ENCODE measurements at regions not wholly inside any gene's neighbourhood (a gene's known extent, or its start where the extent isn't known, plus 50 kb on each side); places are given as distances from the start of the nearest gene placed in this dataset.
"Not testable (repeated sequence)": the region's sequence is repeated elsewhere in the genome, so short reads cannot be mapped to it uniquely, and the experiment has no call there.

GRCh38 chr17:83008526-83008925, 70.9 kb upstream of the METRNL start:
- H3K4me3 ChIP-seq (ENCODE audit: low read length in 2 of 2), result no peak overlapping the region
- peaks cover 0 to 17% of the 10 kb centered on the region in 2 donors for H3K4me1 ChIP-seq (ENCODE audit: control insufficient read depth in 2 of 2, insufficient read depth in 2 of 2, low read length in 2 of 2)
- H3K36me3 ChIP-seq (ENCODE audit: control insufficient read depth in 2 of 2, insufficient read depth in 2 of 2, low read length in 1 of 2), result no peaks in the 10 kb centered on the region
- 98% methylated on average over 23 of the region's 23 CpGs for WGBS
- H3K9me3 ChIP-seq (ENCODE audit: control insufficient read depth in 2 of 2, insufficient read depth in 1 of 2, low read length in 1 of 2), result peaks cover 0 to 9% of the 10 kb centered on the region in 2 donors
- H3K27ac ChIP-seq (ENCODE audit: low read depth in 1 of 2, low read length in 1 of 2), result no peak overlapping the region
- DNase-seq (ENCODE audit: low read depth in 6 of 9, low spot score in 9 of 9), result no peak
- no peaks in the 10 kb centered on the region for H3K27me3 ChIP-seq (ENCODE audit: control insufficient read depth in 2 of 2, insufficient read depth in 1 of 2, low read length in 1 of 2)

- H3K9me3 ChIP-seq (ENCODE audit: control insufficient read depth in 2 of 2, insufficient read depth in 1 of 2, low read length in 1 of 2), result peaks cover 0 to 7% of the 10 kb centered on the region in 2 donors
- H3K27ac ChIP-seq (ENCODE audit: low read depth in 1 of 2, low read length in 1 of 2), result no peak overlapping the region
- H3K36me3 ChIP-seq (ENCODE audit: control insufficient read depth in 2 of 2, insufficient read depth in 2 of 2, low read length in 1 of 2), result no peaks in the 10 kb centered on the region
- WGBS, result 95% methylated on average over 24 of the region's 24 CpGs
- no peaks in the 10 kb centered on the region for H3K27me3 ChIP-seq (ENCODE audit: control insufficient read depth in 2 of 2, insufficient read depth in 1 of 2, low read length in 1 of 2)
- no peak for DNase-seq (ENCODE audit: low read depth in 6 of 9, low spot score in 9 of 9)
- H3K4me1 ChIP-seq (ENCODE audit: control insufficient read depth in 2 of 2, insufficient read depth in 2 of 2, low read length in 2 of 2), result peaks cover 0 to 17% of the 10 kb centered on the region in 2 donors
- H3K4me3 ChIP-seq (ENCODE audit: low read length in 2 of 2), result no peak overlapping the region
Observed at GRCh38 chr17:83009414-83010205, 69.8 kb upstream of the METRNL start.

- Histone ChIP-seq H3K36me3 (ENCODE audit: control insufficient read depth in 2 of 2, insufficient read depth in 2 of 2, low read length in 1 of 2) (no peaks in the 10 kb centered on the region), H3K27me3 (ENCODE audit: control insufficient read depth in 2 of 2, insufficient read depth in 1 of 2, low read length in 1 of 2) (no peaks in the 10 kb centered on the region), H3K4me1 (ENCODE audit: control insufficient read depth in 2 of 2, insufficient read depth in 2 of 2, low read length in 2 of 2) (peaks cover 0 to 17% of the 10 kb centered on the region in 2 donors), H3K4me3 (ENCODE audit: low read length in 2 of 2) (no peak overlapping the region), H3K27ac (ENCODE audit: low read depth in 1 of 2, low read length in 1 of 2) (no peak overlapping the region), H3K9me3 (ENCODE audit: control insufficient read depth in 2 of 2, insufficient read depth in 1 of 2, low read length in 1 of 2) (no peaks in the 10 kb centered on the region)
- no peak for DNase-seq (ENCODE audit: low read depth in 6 of 9, low spot score in 9 of 9)
- WGBS, result 95% methylated on average over 39 of the region's 39 CpGs
Observed at GRCh38 chr17:83010206-83011200, 68.9 kb upstream of the METRNL start.

- not testable (repeated sequence) for H3K9me3 ChIP-seq (ENCODE audit: control insufficient read depth in 2 of 2, insufficient read depth in 1 of 2, low read length in 1 of 2); H3K27ac ChIP-seq (ENCODE audit: low read depth in 1 of 2, low read length in 1 of 2); DNase-seq (ENCODE audit: low read depth in 6 of 9, low spot score in 9 of 9); H3K27me3 ChIP-seq (ENCODE audit: control insufficient read depth in 2 of 2, insufficient read depth in 1 of 2, low read length in 1 of 2); H3K4me3 ChIP-seq (ENCODE audit: low read length in 2 of 2); H3K36me3 ChIP-seq (ENCODE audit: control insufficient read depth in 2 of 2, insufficient read depth in 2 of 2, low read length in 1 of 2)
- peaks cover 0 to 11% of the 10 kb centered on the region in 2 donors for H3K4me1 ChIP-seq (ENCODE audit: control insufficient read depth in 2 of 2, insufficient read depth in 2 of 2, low read length in 2 of 2)
- WGBS, result 98% methylated on average over 18 of the region's 19 CpGs
Observed at GRCh38 chr17:83011676-83012075, 67.7 kb upstream of the METRNL start.

GRCh38 chr17:83012200-83012785, 67.1 kb upstream of the METRNL start:
- H3K27me3 ChIP-seq (ENCODE audit: control insufficient read depth in 2 of 2, insufficient read depth in 1 of 2, low read length in 1 of 2), result no peaks in the 10 kb centered on the region
- peaks cover 0 to 10% of the 10 kb centered on the region in 2 donors for H3K4me1 ChIP-seq (ENCODE audit: control insufficient read depth in 2 of 2, insufficient read depth in 2 of 2, low read length in 2 of 2)
- no peak overlapping the region for H3K4me3 ChIP-seq (ENCODE audit: low read length in 2 of 2)
- no peaks in the 10 kb centered on the region for H3K36me3 ChIP-seq (ENCODE audit: control insufficient read depth in 2 of 2, insufficient read depth in 2 of 2, low read length in 1 of 2)
- no peak for DNase-seq (ENCODE audit: low read depth in 6 of 9, low spot score in 9 of 9)
- no peak overlapping the region for H3K27ac ChIP-seq (ENCODE audit: low read depth in 1 of 2, low read length in 1 of 2)
- 97% methylated on average over 20 of the region's 23 CpGs for WGBS
- H3K9me3 ChIP-seq (ENCODE audit: control insufficient read depth in 2 of 2, insufficient read depth in 1 of 2, low read length in 1 of 2), result peaks cover 0 to 8% of the 10 kb centered on the region in 2 donors

- WGBS, result 96% methylated on average over 41 of the region's 41 CpGs
- H3K9me3 ChIP-seq (ENCODE audit: control insufficient read depth in 2 of 2, insufficient read depth in 1 of 2, low read length in 1 of 2), result peaks cover 2 to 16% of the 10 kb centered on the region in 2 donors
- H3K27me3 ChIP-seq (ENCODE audit: control insufficient read depth in 2 of 2, insufficient read depth in 1 of 2, low read length in 1 of 2), result no peaks in the 10 kb centered on the region
- no peak overlapping the region for H3K27ac ChIP-seq (ENCODE audit: low read depth in 1 of 2, low read length in 1 of 2)
- no peak overlapping the region for H3K4me3 ChIP-seq (ENCODE audit: low read length in 2 of 2)
- DNase-seq (ENCODE audit: low read depth in 6 of 9, low spot score in 9 of 9), result no peak
- no peaks in the 10 kb centered on the region for H3K36me3 ChIP-seq (ENCODE audit: control insufficient read depth in 2 of 2, insufficient read depth in 2 of 2, low read length in 1 of 2)
- H3K4me1 ChIP-seq (ENCODE audit: control insufficient read depth in 2 of 2, insufficient read depth in 2 of 2, low read length in 2 of 2), result peaks cover 0 to 4% of the 10 kb centered on the region in 2 donors
Observed at GRCh38 chr17:83012868-83013778, 66.3 kb upstream of the METRNL start.

- peaks cover 0 to 4% of the 10 kb centered on the region in 2 donors for H3K4me1 ChIP-seq (ENCODE audit: control insufficient read depth in 2 of 2, insufficient read depth in 2 of 2, low read length in 2 of 2)
- 82% methylated on average over 11 of the region's 11 CpGs for WGBS
- no peaks in the 10 kb centered on the region for H3K36me3 ChIP-seq (ENCODE audit: control insufficient read depth in 2 of 2, insufficient read depth in 2 of 2, low read length in 1 of 2)
- H3K9me3 ChIP-seq (ENCODE audit: control insufficient read depth in 2 of 2, insufficient read depth in 1 of 2, low read length in 1 of 2), result peaks cover 2 to 20% of the 10 kb centered on the region in 2 donors
- DNase-seq (ENCODE audit: low read depth in 6 of 9, low spot score in 9 of 9), result no peak
- no peak overlapping the region for H3K27ac ChIP-seq (ENCODE audit: low read depth in 1 of 2, low read length in 1 of 2)
- no peak overlapping the region for H3K4me3 ChIP-seq (ENCODE audit: low read length in 2 of 2)
- H3K27me3 ChIP-seq (ENCODE audit: control insufficient read depth in 2 of 2, insufficient read depth in 1 of 2, low read length in 1 of 2), result no peaks in the 10 kb centered on the region
Observed at GRCh38 chr17:83013779-83014117, 65.7 kb upstream of the METRNL start.

GRCh38 chr17:83014297-83014696, 65.1 kb upstream of the METRNL start:
- Histone ChIP-seq H3K27ac (ENCODE audit: low read depth in 1 of 2, low read length in 1 of 2) (no peak overlapping the region), H3K27me3 (ENCODE audit: control insufficient read depth in 2 of 2, insufficient read depth in 1 of 2, low read length in 1 of 2) (no peaks in the 10 kb centered on the region), H3K4me1 (ENCODE audit: control insufficient read depth in 2 of 2, insufficient read depth in 2 of 2, low read length in 2 of 2) (peaks cover 0 to 4% of the 10 kb centered on the region in 2 donors), H3K9me3 (ENCODE audit: control insufficient read depth in 2 of 2, insufficient read depth in 1 of 2, low read length in 1 of 2) (peaks cover 2 to 26% of the 10 kb centered on the region in 2 donors), H3K4me3 (ENCODE audit: low read length in 2 of 2) (no peak overlapping the region), H3K36me3 (ENCODE audit: control insufficient read depth in 2 of 2, insufficient read depth in 2 of 2, low read length in 1 of 2) (no peaks in the 10 kb centered on the region)
- DNase-seq (ENCODE audit: low read depth in 6 of 9, low spot score in 9 of 9), result no peak
- 98% methylated on average over 14 of the region's 14 CpGs for WGBS
